ENCODE measurements at regions not wholly inside any gene's neighbourhood (a gene's known extent, or its start where the extent isn't known, plus 50 kb on each side); places are given as distances from the start of the nearest gene placed in this dataset.

- Mint-ChIP-seq H3K4me1 (no peaks in the 10 kb centered on the region), H3K4me3 (no peak overlapping the region), H3K9me3 (peaks cover 0 to 8% of the 10 kb centered on the region in 2 experiments; a peak in 2 of 5 replicates), H3K27me3 (ENCODE audit: low read depth) (peaks cover 3% of the 10 kb centered on the region; the same call in 1 of the 2 replicates), H3K27ac (no peak overlapping the region), H3K36me3 (ENCODE audit: insufficient read depth in 1 of 3, low read depth in 3 of 3) (no peaks in the 10 kb centered on the region)
- H4K91ac ChIP-seq (ENCODE audit: insufficient read length, low read depth, low read length) = no peak overlapping the region
- WGBS (ENCODE audit: extremely low coverage, insufficient read length, low lambda C conversion rate) = no CpG with 5 or more reads among the region's 3 CpGs
- no peak overlapping the region for H2BK15ac ChIP-seq (ENCODE audit: low read depth, low read length)
- H3K56ac ChIP-seq (ENCODE audit: insufficient read length, low read depth, low read length) = no peak overlapping the region
- no peak overlapping the region for H3T11ph ChIP-seq (ENCODE audit: low read length)
- no peaks in the 10 kb centered on the region for H3K27me3 ChIP-seq (ENCODE audit: insufficient read depth, low read length)
- no peak overlapping the region for H2BK12ac ChIP-seq (ENCODE audit: insufficient read length, low read depth, low read length)
- H3K4ac ChIP-seq (ENCODE audit: low read depth, low read length) = no peak overlapping the region
- H4K5ac ChIP-seq (ENCODE audit: insufficient read length, low read depth, low read length) = no peak overlapping the region
- H3K14ac ChIP-seq (ENCODE audit: insufficient read depth, low read length) = no peak overlapping the region
- H3K9me3 ChIP-seq (ENCODE audit: control insufficient read depth, low read depth, low read length) = no peaks in the 10 kb centered on the region
- DNase-seq = no peak
- no peak overlapping the region for H3K4me2 ChIP-seq (ENCODE audit: insufficient read depth, insufficient read length, low read length)
- H3K27ac ChIP-seq (ENCODE audit: insufficient read length, low read depth, low read length) = no peak overlapping the region
- no peak overlapping the region for H3K23ac ChIP-seq (ENCODE audit: insufficient read length, low read depth, low read length)
- H3K79me2 ChIP-seq (ENCODE audit: insufficient read depth, low read length) = no peaks in the 10 kb centered on the region
- no peak overlapping the region for H2AFZ ChIP-seq (ENCODE audit: low read length)
- H3K9ac ChIP-seq (ENCODE audit: extremely low read depth, insufficient read length, low read length) = no peak overlapping the region
- no peak overlapping the region for H2AK5ac ChIP-seq (ENCODE audit: insufficient read length, low read length)
- no peak overlapping the region for H2BK20ac ChIP-seq (ENCODE audit: low read depth, low read length, poor library complexity, severe bottlenecking)
- no peaks in the 10 kb centered on the region for H3K23me2 ChIP-seq (ENCODE audit: insufficient read length, low read depth, low read length, poor library complexity, severe bottlenecking)
- no peaks in the 10 kb centered on the region for H3K4me1 ChIP-seq (ENCODE audit: insufficient read depth, low read length)
- H3K18ac ChIP-seq (ENCODE audit: insufficient read length, low read depth, low read length) = no peak overlapping the region
- TF ChIP-seq, protein P1, sequence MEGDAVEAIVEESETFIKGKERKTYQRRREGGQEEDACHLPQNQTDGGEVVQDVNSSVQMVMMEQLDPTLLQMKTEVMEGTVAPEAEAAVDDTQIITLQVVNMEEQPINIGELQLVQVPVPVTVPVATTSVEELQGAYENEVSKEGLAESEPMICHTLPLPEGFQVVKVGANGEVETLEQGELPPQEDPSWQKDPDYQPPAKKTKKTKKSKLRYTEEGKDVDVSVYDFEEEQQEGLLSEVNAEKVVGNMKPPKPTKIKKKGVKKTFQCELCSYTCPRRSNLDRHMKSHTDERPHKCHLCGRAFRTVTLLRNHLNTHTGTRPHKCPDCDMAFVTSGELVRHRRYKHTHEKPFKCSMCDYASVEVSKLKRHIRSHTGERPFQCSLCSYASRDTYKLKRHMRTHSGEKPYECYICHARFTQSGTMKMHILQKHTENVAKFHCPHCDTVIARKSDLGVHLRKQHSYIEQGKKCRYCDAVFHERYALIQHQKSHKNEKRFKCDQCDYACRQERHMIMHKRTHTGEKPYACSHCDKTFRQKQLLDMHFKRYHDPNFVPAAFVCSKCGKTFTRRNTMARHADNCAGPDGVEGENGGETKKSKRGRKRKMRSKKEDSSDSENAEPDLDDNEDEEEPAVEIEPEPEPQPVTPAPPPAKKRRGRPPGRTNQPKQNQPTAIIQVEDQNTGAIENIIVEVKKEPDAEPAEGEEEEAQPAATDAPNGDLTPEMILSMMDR (conservative IDR thresholded peaks at IDR 0.05) = no peak
- H3K79me1 ChIP-seq (ENCODE audit: insufficient read depth, low read depth, low read length, poor library complexity, severe bottlenecking) = no peaks in the 10 kb centered on the region
- H2BK5ac ChIP-seq (ENCODE audit: insufficient read length, low read length) = no peak overlapping the region
- no peak overlapping the region for H2BK120ac ChIP-seq (ENCODE audit: low read depth, low read length, poor library complexity, severe bottlenecking)
- H4K8ac ChIP-seq (replicated peaks; ENCODE audit: insufficient read length, low read depth, low read length) = no peak overlapping the region
- no peaks in the 10 kb centered on the region for H4K20me1 ChIP-seq (ENCODE audit: control insufficient read depth, insufficient read depth, insufficient read length)
Observed at GRCh38 chr20:22099348-22099747, 393.9 kb downstream of the PAX1 start.

All from H9 (cell line).